Gastroesophageal sphincter (tissue), 3 donors: ENCODE measurements at regions not wholly inside any gene's neighbourhood (a gene's known extent, or its start where the extent isn't known, plus 50 kb on each side); places are given as distances from the start of the nearest gene placed in this dataset.

Source experiments
- CTCF ChIP-seq, 4 experiments: fragments of 200-600 bp in 2 of 4; fragments of 450-650 bp in 2 of 4; sonication (generic) in 1 of 4; IDR thresholded peaks; one replicate each; pipeline ENCODE4 v1.5.1; 2017 to 2019; ENCODE audit warnings: antibody characterized with exemption in 4 of 4, mild to moderate bottlenecking in 2 of 4, moderate library complexity in 2 of 4
- POLR2A ChIP-seq, 2 donors: fragments of 450-650 bp; IDR thresholded peaks; one replicate each; pipeline ENCODE4 v1.6.1; 2017; ENCODE audit warnings: antibody characterized with exemption in 2 of 2, mild to moderate bottlenecking in 2 of 2, moderate library complexity in 1 of 2
- POLR2AphosphoS5 ChIP-seq: sonication (generic); formaldehyde crosslinking; IDR thresholded peaks from one replicate; pipeline ENCODE4 v1.6.1; 2017; ENCODE audit warnings: antibody characterized with exemption

GRCh38 chr14:87059060-87059839, 933.7 kb downstream of the GALC start:
- no peak for TF ChIP-seq CTCF (IDR thresholded peaks at IDR 0.05)
- no peak for TF ChIP-seq POLR2A (IDR thresholded peaks at IDR 0.05)
- peak; percentile 48 for TF ChIP-seq POLR2AphosphoS5
